HT1080 (cell line): ENCODE measurements at regions not wholly inside any gene's neighbourhood (a gene's known extent, or its start where the extent isn't known, plus 50 kb on each side); places are given as distances from the start of the nearest gene placed in this dataset.

Experiments used
- DNase-seq: peaks from one replicate; pipeline ENCODE4 v3.0.0-alpha.2; 2015; ENCODE audit warnings: low read depth

GRCh38 chr17:34874478-34874877 is 86.8 kb downstream of the CCT6B start:
- no peak for DNase-seq

GRCh38 chr17:34872640-34873039 is 88.6 kb downstream of the CCT6B start:
- no peak for DNase-seq

GRCh38 chr17:34869641-34870040 is 91.6 kb downstream of the CCT6B start:
- no peak for DNase-seq

- DNase-seq: no peak
These were observed 95.5 kb downstream of the CCT6B start for GRCh38 chr17:34865716-34866115.

GRCh38 chr17:34862384-34862783 is 98.9 kb downstream of the CCT6B start:
- DNase-seq: no peak

- no peak for DNase-seq
These were observed 99.4 kb downstream of the CCT6B start for GRCh38 chr17:34861864-34862263.

GRCh38 chr17:34859652-34860051 is 101.6 kb downstream of the CCT6B start:
- no peak for DNase-seq

GRCh38 chr17:34858591-34859565 is 102.4 kb downstream of the CCT6B start:
- peak; percentile 11 for DNase-seq

- DNase-seq: no peak
These were observed 107.3 kb downstream of the CCT6B start for GRCh38 chr17:34853924-34854323.

GRCh38 chr17:34852614-34853013 is 108.6 kb downstream of the CCT6B start:
- peak; percentile 44 for DNase-seq

- DNase-seq: peak; percentile 9
These were observed 109.2 kb downstream of the CCT6B start for GRCh38 chr17:34851961-34852540.

GRCh38 chr17:34850964-34851363 is 110.3 kb downstream of the CCT6B start:
- DNase-seq: no peak

- no peak for DNase-seq
These were observed 111.2 kb downstream of the CCT6B start for GRCh38 chr17:34850023-34850422.

- no peak for DNase-seq
These were observed 113.3 kb downstream of the CCT6B start for GRCh38 chr17:34847938-34848337.

GRCh38 chr17:34845296-34845695 is 116.0 kb downstream of the CCT6B start:
- DNase-seq: no peak

GRCh38 chr17:34843682-34844081 is 117.6 kb downstream of the CCT6B start:
- DNase-seq: no peak

GRCh38 chr17:34842235-34842634 is 119.0 kb downstream of the CCT6B start:
- no peak for DNase-seq

GRCh38 chr17:34841467-34841866 is 119.8 kb downstream of the CCT6B start:
- no peak for DNase-seq

GRCh38 chr17:34840750-34841149 is 120.5 kb downstream of the CCT6B start:
- DNase-seq: peak; percentile 42

GRCh38 chr17:34837876-34838478 is 123.3 kb downstream of the CCT6B start:
- DNase-seq: no peak

- no peak for DNase-seq
These were observed 128.9 kb downstream of the CCT6B start for GRCh38 chr17:34832376-34832775.

GRCh38 chr17:34827008-34827407 is 134.3 kb downstream of the CCT6B start:
- DNase-seq: no peak
